Vagina (tissue), 2 donors: ENCODE measurements at regions not wholly inside any gene's neighbourhood (a gene's known extent, or its start where the extent isn't known, plus 50 kb on each side); places are given as distances from the start of the nearest gene placed in this dataset.

Source experiments
- DNase-seq, 2 donors: peaks; one replicate each; pipeline ENCODE4 v3.0.0-alpha.2; 2017; ENCODE audit errors: extremely low spot score in 2 of 2
- H3K27ac ChIP-seq: fragments of 200-600 bp; sonication (generic); one replicate; pipeline ENCODE4 v1.5.1; 2019
- H3K27me3 ChIP-seq: fragments of 200-600 bp; sonication (generic); one replicate; pipeline ENCODE4 v1.5.1; 2019
- H3K36me3 ChIP-seq, 2 donors: fragments of 200-600 bp; sonication (generic); one replicate each; pipeline ENCODE4 v1.5.1; 2017 to 2019
- H3K4me1 ChIP-seq: fragments of 200-600 bp; sonication (generic); one replicate; pipeline ENCODE4 v1.5.1; 2019
- H3K4me3 ChIP-seq, 2 donors: fragments of 200-600 bp; sonication (generic); 1 replicate in 1 of 2; 2 replicates in 1 of 2; pipeline ENCODE4 v1.5.1; 2016 to 2019
- H3K9me3 ChIP-seq: fragments of 200-600 bp; sonication (generic); one replicate; pipeline ENCODE4 v1.5.1; 2019
- CTCF ChIP-seq, 3 experiments: fragments of 450-650 bp in 2 of 3; fragments of 200-600 bp in 1 of 3; sonication (generic) in 1 of 3; IDR thresholded peaks; one replicate each; pipeline ENCODE4 v1.5.1; 2017 to 2019; ENCODE audit warnings: antibody characterized with exemption in 3 of 3, mild to moderate bottlenecking in 2 of 3, moderate library complexity in 2 of 3
- POLR2A ChIP-seq, 2 donors: fragments of 450-650 bp; IDR thresholded peaks; one replicate each; pipeline ENCODE4 v1.6.1; 2017; ENCODE audit warnings: antibody characterized with exemption in 2 of 2, mild to moderate bottlenecking in 2 of 2, moderate library complexity in 2 of 2
- POLR2AphosphoS5 ChIP-seq, 2 donors: sonication (generic); formaldehyde crosslinking; IDR thresholded peaks; one replicate each; pipeline ENCODE4 v1.9.0; 2017; ENCODE audit warnings: antibody characterized with exemption in 2 of 2, mild to moderate bottlenecking in 2 of 2, low read depth in 1 of 2; ENCODE audit not compliant: insufficient read depth in 1 of 2
- intact Hi-C: fragments of 100-400 bp; cut with DNase I; formaldehyde crosslinking; loops from one replicate; pipeline ENCODE4 v1.15.1; 2023

- peak overlapping the region; percentile 64 for H3K27ac ChIP-seq
Observed at GRCh38 chr18:24985586-24985985, 366.4 kb downstream of the ZNF521 start.

GRCh38 chr18:24986666-24987302, 365.2 kb downstream of the ZNF521 start:
- no peak overlapping the region for H3K4me3 ChIP-seq
- peaks cover 34% of the 10 kb centered on the region for H3K4me1 ChIP-seq
- H3K27me3 ChIP-seq, result no peaks in the 10 kb centered on the region
- no peak for DNase-seq
- intact Hi-C loops, result no loop called here
- no peaks in the 10 kb centered on the region for H3K36me3 ChIP-seq
- no peaks in the 10 kb centered on the region for H3K9me3 ChIP-seq
- TF ChIP-seq POLR2AphosphoS5 (IDR thresholded peaks at IDR 0.05; ENCODE audit: insufficient read depth in 1 of 2, low read depth in 1 of 2) (no peak), POLR2A (IDR thresholded peaks at IDR 0.05) (no peak), CTCF (IDR thresholded peaks at IDR 0.05) (no peak)
- H3K27ac ChIP-seq, result peak overlapping the region; percentile 64

More at GRCh38 chr18:24985586-24985985, 366.4 kb downstream of the ZNF521 start:
- TF ChIP-seq POLR2AphosphoS5 (IDR thresholded peaks at IDR 0.05; ENCODE audit: insufficient read depth in 1 of 2, low read depth in 1 of 2), result no peak
- TF ChIP-seq POLR2A (IDR thresholded peaks at IDR 0.05), result no peak
- TF ChIP-seq CTCF (IDR thresholded peaks at IDR 0.05), result no peak
- Histone ChIP-seq H3K4me1 (peaks cover 34% of the 10 kb centered on the region), H3K27me3 (no peaks in the 10 kb centered on the region), H3K9me3 (no peaks in the 10 kb centered on the region), H3K4me3 (no peak overlapping the region), H3K36me3 (no peaks in the 10 kb centered on the region)
- intact Hi-C loops, result no loop called here
- DNase-seq, result no peak

GRCh38 chr18:24987303-24988252, 364.4 kb downstream of the ZNF521 start:
- no peaks in the 10 kb centered on the region for H3K36me3 ChIP-seq
- intact Hi-C loops, result no loop called here
- no peaks in the 10 kb centered on the region for H3K9me3 ChIP-seq
- peak overlapping the region; percentile 64 for H3K27ac ChIP-seq
- H3K4me1 ChIP-seq, result peaks cover 34% of the 10 kb centered on the region
- TF ChIP-seq CTCF (IDR thresholded peaks at IDR 0.05) (no peak), POLR2A (IDR thresholded peaks at IDR 0.05) (no peak), POLR2AphosphoS5 (IDR thresholded peaks at IDR 0.05; ENCODE audit: insufficient read depth in 1 of 2, low read depth in 1 of 2) (no peak)
- H3K27me3 ChIP-seq, result no peaks in the 10 kb centered on the region
- no peak overlapping the region for H3K4me3 ChIP-seq
- no peak for DNase-seq

- Histone ChIP-seq H3K36me3 (no peaks in the 10 kb centered on the region), H3K4me3 (no peak overlapping the region), H3K27ac (peak overlapping the region; percentile 64), H3K9me3 (no peaks in the 10 kb centered on the region), H3K27me3 (no peaks in the 10 kb centered on the region), H3K4me1 (peaks cover 34% of the 10 kb centered on the region)
- intact Hi-C loops, result no loop called here
- TF ChIP-seq POLR2A (IDR thresholded peaks at IDR 0.05) (no peak), CTCF (IDR thresholded peaks at IDR 0.05) (no peak), POLR2AphosphoS5 (IDR thresholded peaks at IDR 0.05; ENCODE audit: insufficient read depth in 1 of 2, low read depth in 1 of 2) (no peak)
- no peak for DNase-seq
Observed at GRCh38 chr18:24988253-24988840, 363.6 kb downstream of the ZNF521 start.
